GM19239 (cell line): ENCODE measurements at regions not wholly inside any gene's neighbourhood (a gene's known extent, or its start where the extent isn't known, plus 50 kb on each side); places are given as distances from the start of the nearest gene placed in this dataset.
A peak's percentile ranks its signal among the peaks of the same experiment; 100 is the strongest.
"Not testable (repeated sequence)": the region's sequence is repeated elsewhere in the genome, so short reads cannot be mapped to it uniquely, and the experiment has no call there.

Experiments
- DNase-seq: peaks from one replicate; pipeline ENCODE4 v3.0.0; 2011; ENCODE audit warnings: low spot score; ENCODE audit not compliant: insufficient read length
- FAIRE-seq: peaks from 2 replicates; lab custom pipeline; 2011; peaks lifted over from hg19 to GRCh38; lab: Jason Lieb, UNC

GRCh38 chr12:39699079-39699478 is 79.5 kb upstream of the ABCD2 start:
- not testable (repeated sequence) for FAIRE-seq

GRCh38 chr12:39697108-39697507 is 77.5 kb upstream of the ABCD2 start:
- DNase-seq (no peak), FAIRE-seq (no peak)

More at GRCh38 chr12:39699079-39699478, 79.5 kb upstream of the ABCD2 start:
- DNase-seq = not testable (repeated sequence)

GRCh38 chr12:39692258-39692853 is 72.8 kb upstream of the ABCD2 start:
- DNase-seq (no peak), FAIRE-seq (peak; percentile 8)

- FAIRE-seq (no peak), DNase-seq (no peak)
Observed at GRCh38 chr12:39685854-39686657, 66.5 kb upstream of the ABCD2 start.

- DNase-seq (no peak), FAIRE-seq (peak; percentile 40)
Observed at GRCh38 chr12:39682689-39683477, 63.3 kb upstream of the ABCD2 start.

- FAIRE-seq (no peak), DNase-seq (no peak)
Observed at GRCh38 chr12:39675263-39675662, 55.7 kb upstream of the ABCD2 start.

- FAIRE-seq = no peak
- DNase-seq = no peak
Observed at GRCh38 chr12:39672976-39673375, 53.4 kb upstream of the ABCD2 start.

GRCh38 chr12:39671898-39672875 is 52.6 kb upstream of the ABCD2 start:
- DNase-seq (no peak), FAIRE-seq (no peak)

GRCh38 chr12:39669539-39669938 is 49.9 kb upstream of the ABCD2 start:
- FAIRE-seq, DNase-seq: not testable (repeated sequence)
